ENCODE measurements at regions not wholly inside any gene's neighbourhood (a gene's known extent, or its start where the extent isn't known, plus 50 kb on each side); places are given as distances from the start of the nearest gene placed in this dataset.

DNA sequence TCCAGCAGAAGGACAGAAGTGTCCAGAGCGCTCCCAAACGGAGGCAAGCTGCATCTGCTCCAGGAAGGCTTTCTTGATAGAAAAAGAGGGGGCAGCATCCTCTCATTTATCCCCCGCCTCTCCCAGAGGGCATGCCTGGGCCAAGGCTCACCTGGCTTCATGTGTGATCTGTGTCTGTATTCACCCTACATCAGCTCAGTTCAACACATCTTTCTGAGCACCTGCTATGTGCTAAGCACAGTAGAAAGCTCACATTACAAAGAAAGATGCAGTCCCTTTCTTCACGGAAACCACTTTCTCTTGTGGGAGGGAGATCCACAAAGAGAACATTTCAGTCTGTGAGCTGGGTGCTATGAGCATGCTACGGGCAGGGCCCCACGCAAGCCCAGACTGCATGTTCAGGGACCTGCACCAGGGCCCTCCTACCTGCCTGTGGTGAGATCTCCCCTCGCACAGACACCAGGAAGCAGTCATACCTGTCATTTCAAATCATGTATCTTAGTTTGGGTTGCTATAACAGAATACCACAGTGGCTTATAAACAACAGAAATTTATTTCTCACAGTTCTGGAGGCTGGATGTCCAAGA lies 90.7 kb downstream of the PDCL3 start:
- no peak for DNase-seq (ENCODE audit: low read depth in 1 of 2, low spot score in 1 of 2)
- Histone ChIP-seq H3K9me3 (ENCODE audit: low read depth) (no peaks in the 10 kb centered on the region), H3K27ac (no peak overlapping the region), H3K27me3 (no peaks in the 10 kb centered on the region), H3K36me3 (no peaks in the 10 kb centered on the region), H3K4me1 (ENCODE audit: low read depth) (no peaks in the 10 kb centered on the region), H3K4me3 (no peak overlapping the region)
- no peak for TF ChIP-seq CTCF (IDR thresholded peaks at IDR 0.05; ENCODE audit: low read depth, low read length)

GRCh38 chr2:100654611-100655010 lies 91.8 kb downstream of the PDCL3 start:
- no peak for DNase-seq (ENCODE audit: low read depth in 1 of 2, low spot score in 1 of 2)
- no peaks in the 10 kb centered on the region for H3K36me3 ChIP-seq
- no peaks in the 10 kb centered on the region for H3K4me1 ChIP-seq (ENCODE audit: low read depth)
- H3K27ac ChIP-seq, result no peak overlapping the region
- H3K27me3 ChIP-seq, result no peaks in the 10 kb centered on the region
- no peak overlapping the region for H3K4me3 ChIP-seq
- no peak for TF ChIP-seq CTCF (IDR thresholded peaks at IDR 0.05; ENCODE audit: low read depth, low read length)
- H3K9me3 ChIP-seq (ENCODE audit: low read depth), result no peaks in the 10 kb centered on the region

GRCh38 chr2:100655446-100655845 lies 92.7 kb downstream of the PDCL3 start:
- H3K36me3 ChIP-seq, result no peaks in the 10 kb centered on the region
- DNase-seq (ENCODE audit: low read depth in 1 of 2, low spot score in 1 of 2), result no peak
- H3K4me3 ChIP-seq, result no peak overlapping the region
- H3K27ac ChIP-seq, result no peak overlapping the region
- TF ChIP-seq CTCF (IDR thresholded peaks at IDR 0.05; ENCODE audit: low read depth, low read length), result no peak
- no peaks in the 10 kb centered on the region for H3K9me3 ChIP-seq (ENCODE audit: low read depth)
- H3K4me1 ChIP-seq (ENCODE audit: low read depth), result no peaks in the 10 kb centered on the region
- H3K27me3 ChIP-seq, result no peaks in the 10 kb centered on the region

DNA sequence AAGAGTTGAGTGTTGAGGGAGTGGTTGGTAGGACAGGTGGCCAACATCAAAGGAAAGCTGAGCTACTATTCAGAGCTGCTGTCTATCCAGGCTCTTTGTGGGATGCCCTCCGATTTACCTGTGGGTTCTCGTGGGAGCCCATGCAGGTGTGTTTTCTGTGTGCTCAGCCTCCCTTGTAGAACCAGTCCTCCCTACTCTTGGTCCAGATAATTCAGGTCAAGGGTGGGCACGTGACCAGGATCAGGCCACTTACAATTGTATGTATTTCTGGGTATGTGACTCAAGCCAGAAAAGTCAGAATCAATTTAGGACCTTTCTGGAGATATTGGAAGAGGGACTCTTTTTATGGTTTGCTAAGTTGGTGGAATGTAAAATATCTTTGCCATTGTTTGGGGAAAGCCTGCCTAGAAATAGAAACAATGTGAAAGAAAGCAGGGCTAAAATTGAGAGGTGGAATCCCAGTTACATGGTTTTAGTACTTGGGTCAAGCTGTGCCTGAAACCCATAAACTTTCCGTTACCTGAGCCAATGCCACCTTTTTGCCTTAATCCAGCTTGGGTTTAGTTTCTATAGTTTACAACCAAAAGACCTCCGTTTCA lies 93.2 kb downstream of the PDCL3 start:
- DNase-seq (ENCODE audit: low read depth in 1 of 2, low spot score in 1 of 2), result no peak
- no peak for TF ChIP-seq CTCF (IDR thresholded peaks at IDR 0.05; ENCODE audit: low read depth, low read length)
- no peaks in the 10 kb centered on the region for H3K36me3 ChIP-seq
- no peak overlapping the region for H3K4me3 ChIP-seq
- no peaks in the 10 kb centered on the region for H3K4me1 ChIP-seq (ENCODE audit: low read depth)
- H3K27me3 ChIP-seq, result no peaks in the 10 kb centered on the region
- no peaks in the 10 kb centered on the region for H3K9me3 ChIP-seq (ENCODE audit: low read depth)
- H3K27ac ChIP-seq, result no peak overlapping the region

DNA sequence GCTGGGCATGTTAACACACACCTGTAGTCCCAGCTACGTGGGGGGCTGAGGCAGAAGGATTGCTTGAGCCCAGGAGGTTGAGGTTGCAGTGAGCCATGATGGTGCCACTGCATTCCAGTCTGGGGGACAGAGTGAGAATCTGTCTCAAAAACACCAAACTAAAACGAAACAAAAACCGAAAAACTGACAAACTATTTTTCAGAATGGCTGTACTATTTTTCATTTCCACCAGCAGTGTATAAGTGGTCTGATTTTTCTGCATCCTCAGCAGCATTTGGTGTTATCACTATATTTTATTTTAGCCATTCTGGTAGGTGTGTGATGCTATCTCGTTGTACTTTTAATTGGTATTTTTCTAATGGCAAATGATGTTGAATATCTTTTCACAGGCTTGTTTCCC lies 95.2 kb downstream of the PDCL3 start:
- no peak for TF ChIP-seq CTCF (IDR thresholded peaks at IDR 0.05; ENCODE audit: low read depth, low read length)
- DNase-seq (ENCODE audit: low read depth in 1 of 2, low spot score in 1 of 2), result no peak
- Histone ChIP-seq H3K9me3 (ENCODE audit: low read depth) (no peaks in the 10 kb centered on the region), H3K27me3 (no peaks in the 10 kb centered on the region), H3K4me3 (no peak overlapping the region), H3K4me1 (ENCODE audit: low read depth) (no peaks in the 10 kb centered on the region), H3K27ac (no peak overlapping the region), H3K36me3 (no peaks in the 10 kb centered on the region)
